ENCODE measurements at regions not wholly inside any gene's neighbourhood (a gene's known extent, or its start where the extent isn't known, plus 50 kb on each side); places are given as distances from the start of the nearest gene placed in this dataset.
"Not testable (repeated sequence)": the region's sequence is repeated elsewhere in the genome, so short reads cannot be mapped to it uniquely, and the experiment has no call there.

DNA sequence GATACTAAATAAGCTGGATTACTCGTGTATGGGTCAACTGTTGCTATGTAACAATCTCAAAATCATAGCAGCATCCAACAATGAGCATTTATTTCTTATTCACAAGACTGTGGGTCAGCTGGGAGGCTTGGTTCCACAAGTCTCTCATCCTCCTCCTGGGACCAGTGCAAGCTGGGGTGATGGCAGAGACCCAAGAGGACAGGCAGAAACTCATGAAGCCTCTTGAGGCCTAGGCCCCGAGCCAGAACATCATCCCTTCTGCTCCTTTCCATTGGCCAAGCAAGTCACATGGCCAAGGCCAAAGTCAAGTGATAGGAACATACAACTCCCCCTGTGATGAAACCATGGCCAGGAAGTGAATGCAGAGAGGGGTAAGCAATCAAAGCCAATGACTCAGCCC lies 422.1 kb downstream of the BCOR start:
- no peak for DNase-seq (ENCODE audit: low read depth)

DNA sequence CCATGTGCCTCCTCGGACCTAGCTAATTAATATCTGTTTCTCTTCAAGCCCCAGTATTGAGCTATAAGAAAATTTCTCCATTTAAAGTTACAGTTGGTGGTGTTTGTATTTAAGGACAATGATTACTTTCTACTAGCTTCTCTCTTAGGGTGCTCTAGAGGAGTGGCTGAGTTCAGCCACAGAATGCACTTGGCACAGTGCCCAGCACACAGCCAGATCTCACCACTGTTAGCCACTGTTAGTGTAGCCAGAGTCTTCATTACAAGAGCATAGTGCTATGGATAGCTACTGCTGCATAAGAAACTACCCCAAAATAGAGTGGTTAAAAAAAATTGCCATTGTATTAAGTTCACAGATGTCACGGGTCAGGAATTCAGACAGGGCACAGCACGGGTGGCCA lies 421.3 kb downstream of the BCOR start:
- DNase-seq (ENCODE audit: low read depth): no peak

DNA sequence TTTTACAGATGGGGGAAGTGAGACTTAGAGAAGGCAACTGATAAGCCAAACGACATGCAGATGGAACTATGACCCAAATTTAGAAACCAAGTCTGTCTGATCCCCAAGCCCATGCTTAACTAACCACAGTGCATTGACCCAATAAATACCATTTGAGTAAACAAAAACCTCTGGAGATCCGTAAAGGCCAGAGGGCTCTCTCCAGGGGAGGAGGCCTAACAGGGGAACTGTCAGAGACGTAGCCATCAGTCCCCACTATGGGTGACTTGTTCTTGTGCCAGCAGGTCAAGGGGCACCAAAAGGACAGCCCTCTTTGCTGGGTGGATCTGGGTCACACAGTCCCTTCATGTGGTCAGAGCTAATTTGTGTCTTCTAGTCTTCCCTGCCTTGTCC lies 420.2 kb downstream of the BCOR start:
- no peak for DNase-seq (ENCODE audit: low read depth)

DNA sequence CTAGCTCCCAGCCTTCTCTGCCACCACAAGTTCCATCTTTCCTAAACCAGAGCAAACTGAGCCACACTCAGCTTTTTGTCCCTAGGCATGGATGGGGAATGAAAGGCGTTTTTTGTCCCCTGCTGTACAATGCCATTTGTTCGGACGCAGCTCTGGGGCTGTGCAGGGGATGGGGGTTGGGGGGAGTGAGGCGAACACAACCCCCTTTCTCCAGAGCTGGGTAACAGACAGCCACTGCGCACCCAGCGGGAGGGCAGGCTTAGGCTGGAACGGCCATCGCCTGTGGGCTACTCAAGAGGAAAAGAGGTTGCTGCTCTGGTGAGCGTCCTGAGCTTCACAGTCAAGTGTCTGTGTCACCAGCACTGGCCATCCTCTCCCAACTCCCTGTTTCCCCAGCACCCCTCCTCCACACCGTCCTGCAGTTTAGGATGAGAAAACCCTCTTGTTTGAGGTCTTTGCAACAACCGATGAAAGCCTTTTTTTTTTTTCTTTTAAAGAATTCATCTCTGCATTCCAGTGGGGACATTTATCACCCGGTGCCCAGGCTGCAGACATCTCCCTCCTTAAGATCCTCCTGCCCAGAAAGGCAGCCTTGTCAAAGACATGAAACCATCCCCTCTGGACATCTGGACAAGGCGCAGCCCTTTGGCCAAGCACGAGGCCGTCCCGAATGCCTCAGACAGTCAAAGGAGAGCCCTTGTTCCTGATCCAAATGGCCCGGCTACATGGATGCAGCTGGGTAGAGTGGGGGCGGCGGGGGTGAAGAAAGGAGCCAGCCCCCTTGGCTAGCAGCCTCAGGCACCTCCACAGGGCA lies 419.6 kb downstream of the BCOR start:
- no peak for DNase-seq (ENCODE audit: low read depth)

DNA sequence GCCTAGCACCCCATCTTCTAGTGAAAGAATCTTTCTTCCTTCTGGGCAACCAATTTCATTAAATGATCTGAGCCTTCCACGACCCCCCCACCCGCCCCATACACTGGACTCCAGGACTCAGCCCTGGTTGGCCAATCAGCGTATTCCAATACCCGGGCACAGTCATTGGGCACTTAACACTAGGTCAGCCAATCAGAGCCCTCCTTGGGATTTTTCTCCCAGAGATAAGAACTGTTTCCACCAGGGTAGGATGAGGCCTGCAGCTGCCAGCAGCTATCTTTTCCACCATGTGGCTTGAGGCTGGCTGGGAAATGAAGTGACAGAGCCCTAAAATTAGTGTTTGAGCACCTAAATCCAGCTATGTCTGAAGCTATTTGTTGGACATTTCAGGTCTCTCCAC lies 418.8 kb downstream of the BCOR start:
- DNase-seq (ENCODE audit: low read depth): no peak

DNA sequence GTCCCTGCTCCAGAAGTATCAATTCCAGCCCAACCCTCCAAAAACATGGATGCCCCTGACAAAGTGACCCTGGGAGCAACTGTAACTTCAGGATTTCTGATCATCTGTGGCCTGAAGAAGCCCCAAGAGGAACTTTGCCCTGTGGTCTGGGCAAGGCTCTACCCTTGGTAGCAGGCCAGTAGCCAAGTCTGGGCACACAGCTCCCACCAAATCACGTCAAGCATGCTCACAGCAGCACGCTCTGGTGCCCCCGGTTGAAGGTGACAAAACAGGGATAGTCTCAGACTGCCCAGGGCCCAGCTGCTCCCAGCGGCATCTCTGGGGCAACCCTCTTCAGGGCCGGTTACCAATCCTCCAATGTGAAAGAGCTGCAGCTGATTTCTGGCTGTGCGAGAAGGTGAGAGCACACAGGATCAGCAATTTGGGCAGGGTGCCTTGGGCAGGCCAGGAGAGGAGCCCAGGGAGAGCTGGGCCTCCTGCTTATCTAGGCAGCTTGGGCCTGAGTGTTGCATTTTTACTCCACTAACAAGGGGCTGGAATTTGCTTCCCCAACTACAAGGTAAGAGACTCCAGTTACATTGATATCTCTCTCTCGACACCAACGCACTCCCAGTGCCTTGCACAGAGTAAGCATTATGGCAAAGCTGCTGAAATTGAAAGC lies 418.1 kb downstream of the BCOR start:
- no peak for DNase-seq (ENCODE audit: low read depth)

DNA sequence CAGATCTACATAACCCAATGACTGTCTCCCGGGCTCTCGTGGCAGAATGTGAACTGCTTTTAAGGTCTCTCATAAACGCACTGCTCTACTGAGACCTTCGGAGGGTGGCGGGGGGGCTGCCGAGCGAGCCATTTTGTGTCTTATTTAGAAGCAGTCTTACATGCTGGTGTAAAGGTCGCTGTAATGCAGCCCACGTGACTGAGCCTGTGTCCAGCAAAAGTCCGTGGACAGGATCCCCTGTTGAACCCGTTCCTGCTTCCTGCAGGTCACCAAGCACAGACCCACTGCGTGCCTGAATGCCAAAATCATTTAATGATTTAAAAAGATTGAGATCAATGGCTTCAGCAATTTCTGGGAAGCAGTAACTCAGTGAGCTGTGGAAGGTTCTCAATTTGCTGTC lies 415.9 kb downstream of the BCOR start:
- no peak for DNase-seq (ENCODE audit: low read depth)

DNA sequence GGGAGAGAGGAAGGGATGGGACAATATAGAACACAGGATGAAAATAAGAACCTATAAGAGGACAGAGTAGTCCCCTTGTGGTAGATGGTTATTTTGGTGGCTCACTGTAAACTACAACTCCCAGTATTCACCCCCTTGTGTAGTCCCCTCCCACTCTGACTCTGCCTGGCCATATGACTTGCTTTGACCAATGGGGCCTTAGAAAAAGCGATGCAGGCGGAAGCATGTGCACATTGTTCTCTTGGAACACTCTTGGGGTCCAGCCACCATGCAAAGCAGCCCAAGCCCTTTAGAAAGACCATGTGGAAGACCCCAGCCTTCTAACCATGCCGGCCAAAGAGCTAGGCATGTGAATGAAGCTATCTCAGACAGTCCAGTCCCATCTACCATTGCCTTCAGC lies 415.0 kb downstream of the BCOR start:
- no peak for DNase-seq (ENCODE audit: low read depth)

DNA sequence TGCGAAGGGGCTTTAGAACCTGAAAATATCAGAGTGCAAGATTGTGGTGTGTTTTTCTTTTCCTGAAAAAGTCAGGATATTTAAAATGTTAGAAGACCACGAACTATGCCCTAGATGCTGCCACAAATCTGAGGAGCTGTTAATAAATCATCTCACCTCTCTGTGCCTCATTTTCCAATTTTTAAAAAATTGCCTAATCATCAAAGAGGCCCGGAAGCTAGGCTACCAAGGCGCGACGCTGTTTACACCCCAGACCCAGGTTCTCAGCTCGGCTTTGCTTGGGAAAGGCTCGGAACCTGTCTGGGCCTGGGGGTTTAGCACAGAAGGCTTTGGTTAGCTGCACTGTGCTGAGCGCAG lies 409.6 kb downstream of the BCOR start:
- DNase-seq (ENCODE audit: low read depth): no peak

DNA sequence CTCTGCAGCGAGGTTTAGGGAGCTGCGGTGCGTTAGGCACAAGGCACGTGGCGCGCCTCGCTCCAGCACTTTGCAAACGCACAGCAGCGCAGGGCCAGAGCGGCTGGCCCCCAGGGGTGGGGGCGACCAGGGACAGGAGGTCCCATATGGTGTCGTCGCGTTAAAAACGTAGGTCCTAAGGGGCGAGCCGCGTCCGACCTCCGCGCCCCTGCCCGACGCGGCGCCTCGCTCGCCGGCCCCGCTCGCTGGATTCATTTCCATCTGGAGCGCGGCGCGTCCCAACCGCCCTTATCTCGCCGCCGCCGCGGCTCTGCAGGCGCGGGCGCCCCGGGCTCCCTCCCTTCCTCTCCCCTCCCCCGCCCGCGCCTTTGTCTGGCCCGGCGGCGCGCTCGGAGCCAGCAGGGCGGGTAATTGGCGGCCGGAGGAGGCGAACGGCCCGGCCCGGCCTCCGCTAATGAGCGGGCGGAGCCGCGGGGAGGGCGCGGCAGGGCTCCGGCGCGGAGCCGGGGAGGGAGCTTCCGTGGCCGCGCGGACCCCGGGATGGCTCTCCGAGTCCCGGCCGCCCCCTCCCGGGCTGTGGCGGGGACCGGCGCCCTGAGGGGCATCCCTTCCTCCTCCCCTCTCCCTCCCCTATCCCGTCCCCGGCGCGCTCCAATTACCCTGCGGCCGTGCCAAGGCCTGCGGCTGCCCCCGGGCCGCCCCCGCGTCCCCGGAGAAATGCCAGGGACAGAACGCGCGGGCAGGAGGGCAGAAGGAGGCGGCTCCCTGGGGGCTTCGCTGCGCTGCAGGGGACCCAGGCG lies 409.0 kb downstream of the BCOR start:
- DNase-seq (ENCODE audit: low read depth): no peak

DNA sequence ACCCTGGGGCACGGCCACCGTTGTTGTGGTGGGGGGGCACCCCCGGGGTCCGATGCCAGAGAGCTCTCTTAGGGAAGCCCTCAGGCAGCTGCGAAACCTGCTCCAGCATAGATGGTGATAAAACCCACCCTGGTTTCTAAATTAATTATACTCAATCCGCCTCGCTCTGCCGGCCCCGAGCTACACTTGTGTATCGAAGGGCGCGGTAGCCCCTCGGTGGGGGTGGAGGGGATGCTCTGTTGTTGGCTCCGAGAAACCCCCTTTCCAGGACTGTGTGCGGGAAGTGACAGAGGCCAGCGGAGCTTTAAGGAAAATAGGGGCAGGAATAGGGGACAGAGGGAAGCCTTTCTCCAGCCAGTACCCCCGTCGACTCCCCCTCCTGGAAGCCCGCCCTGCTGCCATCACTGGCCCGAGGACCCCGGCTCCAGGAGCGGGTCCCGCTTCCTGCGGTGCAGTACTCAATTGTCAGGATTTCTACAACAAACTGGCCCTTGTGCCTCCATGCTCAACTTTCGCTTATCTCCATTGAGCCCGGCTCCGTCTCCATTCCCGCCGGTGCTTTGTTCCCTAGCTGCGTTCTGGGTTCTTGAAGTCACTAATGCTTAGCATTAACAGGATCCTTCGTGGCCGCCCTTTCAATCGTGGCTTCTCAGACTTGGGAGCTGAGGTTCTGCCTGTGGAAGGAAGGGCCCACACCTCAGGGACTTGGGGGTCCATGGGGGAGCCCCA lies 408.2 kb downstream of the BCOR start:
- no peak for DNase-seq (ENCODE audit: low read depth)

DNA sequence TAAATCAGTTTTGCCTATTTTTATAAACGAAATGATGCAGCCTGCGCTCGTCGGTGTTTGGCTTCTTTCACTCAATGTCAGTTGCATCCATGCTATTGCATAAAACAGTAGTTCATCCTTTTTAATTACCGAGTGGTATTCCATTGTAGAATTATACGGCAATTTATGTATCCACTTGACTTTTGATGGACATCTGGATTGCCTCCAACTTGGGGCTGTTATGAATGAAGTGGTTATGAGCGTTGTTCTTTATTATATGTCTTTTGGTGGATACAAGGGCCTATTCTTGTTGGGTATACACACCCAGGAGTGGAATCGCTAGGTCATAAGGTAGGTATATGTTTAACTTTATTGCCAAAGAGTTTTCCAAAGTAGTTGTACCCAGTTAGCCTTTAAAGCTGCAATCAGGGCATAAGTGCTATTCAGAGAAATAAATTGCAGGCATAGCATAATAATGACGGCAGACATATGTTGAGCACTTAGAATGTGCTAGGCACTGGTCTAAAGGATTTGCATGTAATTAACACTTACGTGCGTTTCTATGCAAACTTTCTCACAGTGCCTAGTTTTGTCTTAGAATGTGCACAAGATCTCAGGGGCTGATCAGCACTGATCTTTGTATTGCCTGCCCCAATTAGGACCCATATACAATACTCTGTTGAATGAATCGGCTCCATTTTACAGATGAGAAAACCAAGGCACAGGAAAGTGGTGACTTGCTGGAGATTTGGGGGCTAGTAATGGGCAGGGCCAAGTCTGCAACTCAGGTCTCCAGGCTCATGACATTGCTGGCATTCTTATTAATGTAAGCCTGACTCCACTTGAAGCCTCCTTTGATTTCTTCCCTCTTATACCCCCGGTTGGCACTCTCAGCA lies 407.0 kb downstream of the BCOR start:
- no peak for DNase-seq (ENCODE audit: low read depth)

DNA sequence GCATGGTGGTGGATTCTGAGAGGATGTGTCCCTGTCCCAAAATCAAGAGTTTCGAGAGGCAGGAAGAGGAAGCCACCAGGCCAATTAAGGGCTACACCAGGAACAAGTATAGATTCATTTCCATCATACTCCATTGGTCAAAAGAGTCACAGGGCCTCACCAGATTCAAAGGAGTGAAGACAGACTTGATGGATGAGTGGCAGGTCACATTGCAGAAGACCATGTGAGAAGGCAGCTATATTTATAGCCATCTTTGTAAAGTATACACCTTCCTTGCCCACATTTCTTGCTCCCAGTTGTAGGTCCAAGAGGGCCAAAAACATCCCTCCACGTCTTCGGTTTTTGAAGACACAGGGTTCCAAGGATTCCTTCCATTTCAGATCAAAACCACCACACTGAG lies 406.0 kb downstream of the BCOR start:
- DNase-seq (ENCODE audit: low read depth): no peak

DNA sequence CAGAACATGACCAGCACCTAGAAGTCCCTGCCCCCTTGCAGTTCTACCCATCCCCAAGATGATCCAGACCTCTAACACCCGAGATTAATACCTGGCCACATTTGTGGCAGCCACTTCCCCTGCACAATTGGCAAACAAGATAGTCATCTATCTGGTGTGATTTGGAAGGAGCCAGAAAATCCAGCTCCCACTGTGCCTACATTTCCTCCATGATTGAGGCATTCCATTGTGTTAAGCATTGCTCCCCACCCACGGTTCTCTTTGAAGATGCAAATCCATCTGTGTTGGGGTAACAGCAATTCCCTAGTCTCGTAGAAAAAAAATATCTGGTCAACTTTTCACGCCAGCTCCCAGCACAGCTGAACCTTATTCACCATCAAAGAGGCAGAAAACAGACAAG lies 405.0 kb downstream of the BCOR start:
- DNase-seq (ENCODE audit: low read depth): no peak

DNA sequence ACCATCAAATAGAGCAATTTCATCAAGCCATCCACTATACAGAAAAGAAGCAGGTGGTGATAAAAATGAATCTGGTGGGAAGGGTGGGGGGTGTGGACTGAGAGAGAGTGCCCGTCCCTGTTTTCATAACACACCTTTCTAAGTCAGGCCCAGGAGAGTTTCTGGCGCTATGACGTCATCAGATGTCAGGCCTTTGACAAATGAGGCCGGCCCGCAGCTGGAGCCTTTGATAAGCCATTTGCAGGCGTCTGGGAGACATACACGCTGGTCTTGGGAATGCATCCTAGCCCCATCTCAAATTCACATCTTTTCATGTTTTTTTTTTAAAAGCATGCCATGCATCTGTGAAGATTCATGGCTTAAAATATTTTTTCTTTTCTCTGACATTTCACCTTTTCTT lies 404.5 kb downstream of the BCOR start:
- DNase-seq (ENCODE audit: low read depth): no peak

DNA sequence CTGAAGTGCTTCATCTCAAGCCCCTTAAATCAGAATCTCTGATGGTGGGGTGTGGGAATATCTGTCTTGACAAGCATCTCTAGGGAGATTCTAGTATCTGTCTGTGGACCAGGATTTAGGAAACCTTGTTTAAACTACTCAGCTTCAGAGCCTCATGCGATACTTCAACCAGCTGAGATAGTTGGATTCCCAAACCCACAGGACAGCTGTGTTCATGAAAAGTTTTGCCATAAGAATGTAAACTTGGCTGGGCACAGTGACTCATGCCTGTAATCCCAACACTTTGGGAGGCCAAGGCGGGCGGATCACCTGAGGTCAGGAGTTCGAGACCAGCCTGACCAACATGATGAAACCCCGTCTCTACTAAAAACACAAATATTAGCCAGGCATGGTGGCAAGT lies 395.1 kb downstream of the BCOR start:
- DNase-seq (ENCODE audit: low read depth): not testable (repeated sequence)

DNA sequence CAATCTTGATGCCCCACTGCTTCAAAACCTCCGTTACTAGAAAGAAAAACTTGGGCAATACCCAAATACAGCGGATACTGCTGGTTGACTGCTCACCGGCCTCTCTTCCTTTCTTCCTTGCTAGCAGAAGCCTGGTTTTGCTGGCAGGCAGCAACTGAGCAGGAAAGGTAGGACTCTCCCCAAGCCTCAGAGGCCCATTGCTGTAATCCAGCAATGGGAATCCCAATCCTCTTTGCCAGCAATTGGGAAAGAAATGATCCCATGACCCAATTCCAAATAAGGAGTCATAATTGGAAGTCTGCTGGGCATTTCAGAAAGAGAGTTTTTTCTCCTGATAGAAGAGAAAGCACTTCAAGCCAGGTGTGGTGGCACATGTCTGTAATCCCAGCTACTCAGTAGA lies 394.5 kb downstream of the BCOR start:
- no peak for DNase-seq (ENCODE audit: low read depth)

DNA sequence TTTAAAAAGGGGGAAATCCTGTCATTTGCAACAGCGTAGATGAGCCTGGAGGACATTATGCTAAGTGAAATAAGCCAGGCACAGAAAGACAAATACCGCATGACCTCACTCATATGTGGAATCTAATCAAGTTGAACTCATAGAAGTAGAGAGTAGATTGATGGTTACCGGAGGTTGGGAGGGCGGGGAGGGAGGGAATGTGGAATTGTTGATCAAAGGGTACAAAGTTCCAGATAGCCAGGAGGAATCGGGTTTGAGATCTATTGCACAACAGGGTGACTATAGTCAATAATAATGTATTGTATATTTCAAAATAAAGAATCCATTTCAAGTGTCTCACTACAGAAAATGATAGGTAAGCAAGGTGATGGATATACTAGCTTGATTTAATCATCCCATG lies 393.2 kb downstream of the BCOR start:
- no peak for DNase-seq (ENCODE audit: low read depth)

DNA sequence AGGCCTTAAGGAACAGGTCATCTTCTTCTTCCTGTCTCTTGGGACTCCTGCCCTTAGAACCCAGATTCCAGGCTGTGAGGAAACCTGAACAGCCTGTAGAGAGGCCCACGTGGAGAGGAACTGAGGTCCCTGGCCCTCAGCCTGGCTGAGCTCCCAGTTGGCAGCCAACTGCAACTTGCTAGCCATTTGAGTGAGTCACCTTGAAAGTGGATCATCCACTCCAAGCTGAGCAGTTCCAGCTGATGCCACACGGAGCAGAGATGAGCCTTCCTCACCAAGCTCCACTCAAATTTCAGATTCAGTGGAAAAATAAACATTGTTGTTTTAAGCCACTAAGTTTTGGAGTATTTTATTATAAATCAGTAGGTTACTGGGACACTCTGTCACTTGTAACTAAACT lies 392.5 kb downstream of the BCOR start:
- DNase-seq (ENCODE audit: low read depth): no peak

DNA sequence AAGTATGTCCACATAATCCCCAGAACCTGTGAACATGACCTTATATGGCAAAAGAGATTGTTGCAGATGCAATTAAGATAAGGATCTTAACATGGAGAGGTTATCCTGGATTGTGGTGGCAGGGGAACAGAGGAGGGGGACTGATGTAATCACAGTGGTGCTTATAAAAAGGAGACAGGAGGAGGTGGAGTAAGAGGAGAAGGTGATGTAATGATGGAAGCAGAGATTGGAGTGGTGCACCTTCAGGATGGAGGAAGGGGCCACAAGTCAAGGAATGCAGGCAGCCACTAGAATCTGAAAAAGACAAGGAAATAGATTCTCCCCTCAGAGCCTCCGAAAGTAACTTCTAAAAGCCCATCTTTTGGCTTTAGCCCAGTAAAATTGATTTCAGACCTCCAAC lies 388.4 kb downstream of the BCOR start:
- no peak for DNase-seq (ENCODE audit: low read depth)

DNA sequence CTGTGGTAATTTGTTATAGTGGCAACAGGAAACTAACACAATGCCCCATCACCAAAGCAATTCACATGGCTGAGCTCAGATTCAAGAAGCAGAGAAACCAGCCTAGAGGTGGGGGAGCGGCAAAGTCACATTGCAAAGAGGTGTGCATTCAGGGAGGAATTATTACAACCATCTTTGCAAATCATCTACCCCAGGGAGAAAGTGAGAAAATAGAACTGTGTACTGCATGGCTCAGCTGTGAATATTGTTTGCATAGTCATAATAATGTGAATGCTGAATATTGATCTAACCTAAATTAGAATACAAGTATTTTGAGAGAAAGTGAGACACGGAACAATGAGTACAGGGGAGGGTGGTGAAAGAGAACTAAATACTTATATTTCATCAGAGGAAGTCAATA lies 387.9 kb downstream of the BCOR start:
- DNase-seq (ENCODE audit: low read depth): no peak

DNA sequence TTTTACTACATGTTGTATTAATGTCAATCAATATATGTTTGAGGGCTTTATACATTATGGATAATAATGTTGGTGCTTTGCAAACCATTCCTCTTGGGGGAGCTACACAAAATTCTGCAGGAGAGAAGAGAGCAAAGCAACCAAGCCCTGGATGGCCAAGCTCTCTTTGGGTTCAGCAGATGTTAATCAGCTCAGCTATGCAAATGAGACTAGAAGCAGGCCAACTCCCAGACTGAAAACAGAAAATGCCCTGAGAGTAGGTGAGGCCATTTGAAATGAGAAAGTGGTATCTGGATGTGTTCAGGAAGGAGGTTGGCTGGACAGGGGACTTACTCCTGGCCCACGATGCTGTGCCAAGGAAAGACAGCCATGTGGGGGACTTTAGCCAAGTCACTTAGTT lies 387.0 kb downstream of the BCOR start:
- DNase-seq (ENCODE audit: low read depth): no peak
